ENCODE measurements at regions not wholly inside any gene's neighbourhood (a gene's known extent, or its start where the extent isn't known, plus 50 kb on each side); places are given as distances from the start of the nearest gene placed in this dataset.

- DNase-seq (ENCODE audit: low read depth): no peak
- TF ChIP-seq, protein P1, sequence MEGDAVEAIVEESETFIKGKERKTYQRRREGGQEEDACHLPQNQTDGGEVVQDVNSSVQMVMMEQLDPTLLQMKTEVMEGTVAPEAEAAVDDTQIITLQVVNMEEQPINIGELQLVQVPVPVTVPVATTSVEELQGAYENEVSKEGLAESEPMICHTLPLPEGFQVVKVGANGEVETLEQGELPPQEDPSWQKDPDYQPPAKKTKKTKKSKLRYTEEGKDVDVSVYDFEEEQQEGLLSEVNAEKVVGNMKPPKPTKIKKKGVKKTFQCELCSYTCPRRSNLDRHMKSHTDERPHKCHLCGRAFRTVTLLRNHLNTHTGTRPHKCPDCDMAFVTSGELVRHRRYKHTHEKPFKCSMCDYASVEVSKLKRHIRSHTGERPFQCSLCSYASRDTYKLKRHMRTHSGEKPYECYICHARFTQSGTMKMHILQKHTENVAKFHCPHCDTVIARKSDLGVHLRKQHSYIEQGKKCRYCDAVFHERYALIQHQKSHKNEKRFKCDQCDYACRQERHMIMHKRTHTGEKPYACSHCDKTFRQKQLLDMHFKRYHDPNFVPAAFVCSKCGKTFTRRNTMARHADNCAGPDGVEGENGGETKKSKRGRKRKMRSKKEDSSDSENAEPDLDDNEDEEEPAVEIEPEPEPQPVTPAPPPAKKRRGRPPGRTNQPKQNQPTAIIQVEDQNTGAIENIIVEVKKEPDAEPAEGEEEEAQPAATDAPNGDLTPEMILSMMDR (IDR thresholded peaks at IDR 0.05; ENCODE audit: low read length, missing control alignments): no peak
- no peak overlapping the region for H3K4me3 ChIP-seq (replicated peaks; ENCODE audit: low read depth, low read length)
These were observed 853.3 kb downstream of the TLE1 start for GRCh38 chr9:80836013-80836412.

- DNase-seq (ENCODE audit: low read depth): no peak
- TF ChIP-seq, protein P1 (IDR thresholded peaks at IDR 0.05; ENCODE audit: low read length, missing control alignments): no peak
- no peak overlapping the region for H3K4me3 ChIP-seq (replicated peaks; ENCODE audit: low read depth, low read length)
These were observed 857.6 kb downstream of the TLE1 start for GRCh38 chr9:80831751-80832150.

GRCh38 chr9:80811656-80812055 is 877.7 kb downstream of the TLE1 start:
- no peak for DNase-seq (ENCODE audit: low read depth)
- TF ChIP-seq, protein P1 (IDR thresholded peaks at IDR 0.05; ENCODE audit: low read length, missing control alignments): no peak
- no peak overlapping the region for H3K4me3 ChIP-seq (replicated peaks; ENCODE audit: low read depth, low read length)

- DNase-seq (ENCODE audit: low read depth): peak; percentile 8
- no peak overlapping the region for H3K4me3 ChIP-seq (replicated peaks; ENCODE audit: low read depth, low read length)
- TF ChIP-seq, protein P1 (IDR thresholded peaks at IDR 0.05; ENCODE audit: low read length, missing control alignments): no peak
These were observed 878.3 kb downstream of the TLE1 start for GRCh38 chr9:80811003-80811402.

- no peak for DNase-seq (ENCODE audit: low read depth)
- TF ChIP-seq, protein P1 (IDR thresholded peaks at IDR 0.05; ENCODE audit: low read length, missing control alignments): no peak
- no peak overlapping the region for H3K4me3 ChIP-seq (replicated peaks; ENCODE audit: low read depth, low read length)
These were observed 882.7 kb downstream of the TLE1 start for GRCh38 chr9:80806671-80807070.

DNA sequence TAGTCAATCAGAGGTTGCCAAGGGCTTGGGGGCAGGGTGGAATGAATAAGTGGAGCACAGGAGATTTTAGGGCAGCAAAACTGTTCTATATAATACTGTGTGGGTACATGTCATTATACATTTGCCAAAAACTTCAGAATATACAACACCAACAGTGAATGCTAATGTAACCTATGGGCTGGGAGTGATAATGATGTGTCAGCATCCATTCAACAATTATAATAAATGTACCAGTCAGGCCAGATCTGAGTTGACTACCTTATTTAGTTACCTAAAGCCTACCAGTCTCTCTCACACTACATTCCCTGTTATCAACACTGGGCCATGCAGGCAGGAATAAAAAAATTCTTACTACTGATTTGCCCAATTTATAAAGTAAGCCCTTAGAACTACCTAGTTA is 884.5 kb downstream of the TLE1 start:
- no peak overlapping the region for H3K4me3 ChIP-seq (replicated peaks; ENCODE audit: low read depth, low read length)
- DNase-seq (ENCODE audit: low read depth): no peak
- TF ChIP-seq, protein P1 (IDR thresholded peaks at IDR 0.05; ENCODE audit: low read length, missing control alignments): no peak

DNA sequence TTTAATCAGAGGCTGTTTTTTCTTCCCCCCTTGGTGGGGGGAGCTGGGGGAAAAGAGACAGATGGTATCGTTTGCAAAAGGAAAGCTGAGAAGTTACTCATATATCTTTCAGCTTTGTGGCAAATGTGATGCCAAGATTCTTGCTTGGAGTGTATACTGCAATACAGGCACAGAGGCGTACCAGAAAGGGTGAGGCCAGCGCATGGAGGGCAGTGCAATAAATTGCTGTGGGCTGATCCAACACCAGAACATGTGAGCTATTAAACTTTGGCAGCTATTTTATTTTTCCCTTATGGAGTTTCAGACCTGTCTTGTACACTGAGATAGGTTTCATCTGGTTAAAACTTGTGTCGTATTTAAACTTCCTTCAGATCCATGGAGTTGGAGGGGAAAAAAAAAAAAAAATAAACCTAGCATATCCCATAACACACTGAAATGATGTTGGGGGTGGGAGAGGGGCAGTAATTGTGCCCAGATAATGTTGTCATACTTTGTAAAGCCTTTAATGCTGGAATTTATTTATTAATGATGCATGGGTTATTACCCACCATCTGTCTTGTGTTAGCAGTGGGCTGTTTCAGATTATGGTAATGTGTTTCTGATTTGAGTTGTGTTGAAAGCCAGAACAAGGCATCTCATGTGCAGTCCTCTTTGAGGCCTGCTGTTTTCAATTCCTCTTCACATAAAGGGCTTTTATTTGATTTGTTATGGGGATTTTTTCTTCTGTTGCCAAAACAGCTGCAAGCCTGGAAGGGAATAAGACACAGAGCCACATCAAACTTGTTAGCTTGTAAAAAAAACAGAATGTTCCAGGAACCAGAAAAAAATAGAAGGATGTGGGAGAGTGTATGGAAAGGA is 891.3 kb downstream of the TLE1 start:
- TF ChIP-seq, protein P1 (IDR thresholded peaks at IDR 0.05; ENCODE audit: low read length, missing control alignments): no peak
- H3K4me3 ChIP-seq (replicated peaks; ENCODE audit: low read depth, low read length): no peak overlapping the region
- no peak for DNase-seq (ENCODE audit: low read depth)

All from fibroblast of pulmonary artery (primary cell).